ENCODE measurements at regions not wholly inside any gene's neighbourhood (a gene's known extent, or its start where the extent isn't known, plus 50 kb on each side); places are given as distances from the start of the nearest gene placed in this dataset.

GRCh38 chr15:47206358-47206978 lies 510.8 kb upstream of the SEMA6D start:
- H3K9ac ChIP-seq (ENCODE audit: low read length) = no peak overlapping the region
- no peaks in the 10 kb centered on the region for H3K36me3 ChIP-seq (ENCODE audit: control insufficient read depth, insufficient read depth, low read length)
- H3K9me3 ChIP-seq (ENCODE audit: control insufficient read depth, insufficient read depth, low read depth, low read length) = no peaks in the 10 kb centered on the region
- no peak overlapping the region for H3K27ac ChIP-seq (ENCODE audit: low read depth, low read length)
- H3K4me1 ChIP-seq (ENCODE audit: control insufficient read depth, insufficient read depth, low read length) = peaks cover 30% of the 10 kb centered on the region
- H3K27me3 ChIP-seq (ENCODE audit: control insufficient read depth, insufficient read depth, low read length) = no peaks in the 10 kb centered on the region
- no peak overlapping the region for H3K4me3 ChIP-seq (ENCODE audit: low read depth, low read length)

- Histone ChIP-seq H3K4me1 (ENCODE audit: control insufficient read depth, insufficient read depth, low read length) (peaks cover 22% of the 10 kb centered on the region), H3K9me3 (ENCODE audit: control insufficient read depth, insufficient read depth, low read depth, low read length) (no peaks in the 10 kb centered on the region; the same call in 1 of the 2 replicates), H3K9ac (ENCODE audit: low read length) (no peak overlapping the region), H3K27me3 (ENCODE audit: control insufficient read depth, insufficient read depth, low read length) (no peaks in the 10 kb centered on the region), H3K27ac (ENCODE audit: low read depth, low read length) (no peak overlapping the region), H3K36me3 (ENCODE audit: control insufficient read depth, insufficient read depth, low read length) (no peaks in the 10 kb centered on the region), H3K4me3 (ENCODE audit: low read depth, low read length) (no peak overlapping the region)
Measured at GRCh38 chr15:47209591-47209990, 507.7 kb upstream of the SEMA6D start.

- H3K4me3 ChIP-seq (ENCODE audit: low read depth, low read length) = no peak overlapping the region
- no peak overlapping the region for H3K27ac ChIP-seq (ENCODE audit: low read depth, low read length)
- H3K27me3 ChIP-seq (ENCODE audit: control insufficient read depth, insufficient read depth, low read length) = no peaks in the 10 kb centered on the region
- no peaks in the 10 kb centered on the region; the same call in 1 of the 2 replicates for H3K9me3 ChIP-seq (ENCODE audit: control insufficient read depth, insufficient read depth, low read depth, low read length)
- no peak overlapping the region for H3K9ac ChIP-seq (ENCODE audit: low read length)
- peaks cover 7% of the 10 kb centered on the region for H3K4me1 ChIP-seq (ENCODE audit: control insufficient read depth, insufficient read depth, low read length)
- H3K36me3 ChIP-seq (ENCODE audit: control insufficient read depth, insufficient read depth, low read length) = no peaks in the 10 kb centered on the region
Measured at GRCh38 chr15:47212222-47213010, 504.9 kb upstream of the SEMA6D start.

- Histone ChIP-seq H3K9ac (ENCODE audit: low read length) (no peak overlapping the region), H3K27ac (ENCODE audit: low read depth, low read length) (no peak overlapping the region), H3K4me3 (ENCODE audit: low read depth, low read length) (no peak overlapping the region), H3K4me1 (ENCODE audit: control insufficient read depth, insufficient read depth, low read length) (peaks cover 7% of the 10 kb centered on the region), H3K27me3 (ENCODE audit: control insufficient read depth, insufficient read depth, low read length) (no peaks in the 10 kb centered on the region), H3K36me3 (ENCODE audit: control insufficient read depth, insufficient read depth, low read length) (no peaks in the 10 kb centered on the region), H3K9me3 (ENCODE audit: control insufficient read depth, insufficient read depth, low read depth, low read length) (no peaks in the 10 kb centered on the region; the same call in 1 of the 2 replicates)
Measured at GRCh38 chr15:47213883-47214282, 503.4 kb upstream of the SEMA6D start.

- Histone ChIP-seq H3K27me3 (ENCODE audit: control insufficient read depth, insufficient read depth, low read length) (no peaks in the 10 kb centered on the region), H3K9me3 (ENCODE audit: control insufficient read depth, insufficient read depth, low read depth, low read length) (no peaks in the 10 kb centered on the region; the same call in 1 of the 2 replicates), H3K36me3 (ENCODE audit: control insufficient read depth, insufficient read depth, low read length) (no peaks in the 10 kb centered on the region), H3K9ac (ENCODE audit: low read length) (no peak overlapping the region), H3K27ac (ENCODE audit: low read depth, low read length) (no peak overlapping the region), H3K4me3 (ENCODE audit: low read depth, low read length) (no peak overlapping the region), H3K4me1 (ENCODE audit: control insufficient read depth, insufficient read depth, low read length) (no peaks in the 10 kb centered on the region)
Measured at GRCh38 chr15:47218295-47218694, 499.0 kb upstream of the SEMA6D start.

- no peak overlapping the region for H3K4me3 ChIP-seq (ENCODE audit: low read depth, low read length)
- H3K9me3 ChIP-seq (ENCODE audit: control insufficient read depth, insufficient read depth, low read depth, low read length) = no peaks in the 10 kb centered on the region
- no peaks in the 10 kb centered on the region for H3K4me1 ChIP-seq (ENCODE audit: control insufficient read depth, insufficient read depth, low read length)
Measured at GRCh38 chr15:47244361-47244760, 472.9 kb upstream of the SEMA6D start.

GRCh38 chr15:47246317-47246716 lies 471.0 kb upstream of the SEMA6D start:
- no peak overlapping the region for H3K27ac ChIP-seq (ENCODE audit: low read depth, low read length)
- no peaks in the 10 kb centered on the region for H3K36me3 ChIP-seq (ENCODE audit: control insufficient read depth, insufficient read depth, low read length)
- H3K9me3 ChIP-seq (ENCODE audit: control insufficient read depth, insufficient read depth, low read depth, low read length) = no peaks in the 10 kb centered on the region
- H3K4me1 ChIP-seq (ENCODE audit: control insufficient read depth, insufficient read depth, low read length) = no peaks in the 10 kb centered on the region
- no peak overlapping the region for H3K9ac ChIP-seq (ENCODE audit: low read length)
- no peak overlapping the region for H3K4me3 ChIP-seq (ENCODE audit: low read depth, low read length)
- H3K27me3 ChIP-seq (ENCODE audit: control insufficient read depth, insufficient read depth, low read length) = no peaks in the 10 kb centered on the region

More at GRCh38 chr15:47244361-47244760, 472.9 kb upstream of the SEMA6D start:
- Histone ChIP-seq H3K27me3 (ENCODE audit: control insufficient read depth, insufficient read depth, low read length) (no peaks in the 10 kb centered on the region), H3K27ac (ENCODE audit: low read depth, low read length) (no peak overlapping the region), H3K9ac (ENCODE audit: low read length) (no peak overlapping the region), H3K36me3 (ENCODE audit: control insufficient read depth, insufficient read depth, low read length) (no peaks in the 10 kb centered on the region)

- no peak overlapping the region for H3K4me3 ChIP-seq (ENCODE audit: low read depth, low read length)
- H3K36me3 ChIP-seq (ENCODE audit: control insufficient read depth, insufficient read depth, low read length) = no peaks in the 10 kb centered on the region
- H3K9ac ChIP-seq (ENCODE audit: low read length) = no peak overlapping the region
- no peaks in the 10 kb centered on the region for H3K4me1 ChIP-seq (ENCODE audit: control insufficient read depth, insufficient read depth, low read length)
- H3K9me3 ChIP-seq (ENCODE audit: control insufficient read depth, insufficient read depth, low read depth, low read length) = no peaks in the 10 kb centered on the region; the same call in 1 of the 2 replicates
- H3K27ac ChIP-seq (ENCODE audit: low read depth, low read length) = no peak overlapping the region
- H3K27me3 ChIP-seq (ENCODE audit: control insufficient read depth, insufficient read depth, low read length) = no peaks in the 10 kb centered on the region
Measured at GRCh38 chr15:47258521-47258920, 458.8 kb upstream of the SEMA6D start.

- Histone ChIP-seq H3K9me3 (ENCODE audit: control insufficient read depth, insufficient read depth, low read depth, low read length) (no peaks in the 10 kb centered on the region; the same call in 1 of the 2 replicates), H3K9ac (ENCODE audit: low read length) (no peak overlapping the region), H3K4me3 (ENCODE audit: low read depth, low read length) (no peak overlapping the region), H3K36me3 (ENCODE audit: control insufficient read depth, insufficient read depth, low read length) (no peaks in the 10 kb centered on the region), H3K4me1 (ENCODE audit: control insufficient read depth, insufficient read depth, low read length) (no peaks in the 10 kb centered on the region), H3K27ac (ENCODE audit: low read depth, low read length) (no peak overlapping the region), H3K27me3 (ENCODE audit: control insufficient read depth, insufficient read depth, low read length) (no peaks in the 10 kb centered on the region)
Measured at GRCh38 chr15:47265686-47266085, 451.6 kb upstream of the SEMA6D start.

GRCh38 chr15:47266566-47266965 lies 450.7 kb upstream of the SEMA6D start:
- H3K4me1 ChIP-seq (ENCODE audit: control insufficient read depth, insufficient read depth, low read length) = no peaks in the 10 kb centered on the region
- H3K9ac ChIP-seq (ENCODE audit: low read length) = no peak overlapping the region
- H3K27ac ChIP-seq (ENCODE audit: low read depth, low read length) = no peak overlapping the region
- H3K4me3 ChIP-seq (ENCODE audit: low read depth, low read length) = no peak overlapping the region
- no peaks in the 10 kb centered on the region for H3K36me3 ChIP-seq (ENCODE audit: control insufficient read depth, insufficient read depth, low read length)
- H3K27me3 ChIP-seq (ENCODE audit: control insufficient read depth, insufficient read depth, low read length) = no peaks in the 10 kb centered on the region
- no peaks in the 10 kb centered on the region; the same call in 1 of the 2 replicates for H3K9me3 ChIP-seq (ENCODE audit: control insufficient read depth, insufficient read depth, low read depth, low read length)

- Histone ChIP-seq H3K36me3 (ENCODE audit: control insufficient read depth, insufficient read depth, low read length) (no peaks in the 10 kb centered on the region), H3K27ac (ENCODE audit: low read depth, low read length) (no peak overlapping the region), H3K9me3 (ENCODE audit: control insufficient read depth, insufficient read depth, low read depth, low read length) (peaks cover 13% of the 10 kb centered on the region)
Measured at GRCh38 chr15:47273864-47274263, 443.4 kb upstream of the SEMA6D start.

More at GRCh38 chr15:47273864-47274263, 443.4 kb upstream of the SEMA6D start:
- Histone ChIP-seq H3K9ac (ENCODE audit: low read length) (no peak overlapping the region), H3K4me3 (ENCODE audit: low read depth, low read length) (no peak overlapping the region), H3K4me1 (ENCODE audit: control insufficient read depth, insufficient read depth, low read length) (peaks cover 7% of the 10 kb centered on the region; the same call in 1 of the 2 replicates), H3K27me3 (ENCODE audit: control insufficient read depth, insufficient read depth, low read length) (no peaks in the 10 kb centered on the region)

Data from HUES6 (cell line).